Activated CD4-positive, CD25-positive, alpha-beta regulatory T cell treated with anti-CD3 and anti-CD28 coated beads, Interleukin-2, amount 50 U/mL, for 16 hours (primary cell): ENCODE measurements at regions not wholly inside any gene's neighbourhood (a gene's known extent, or its start where the extent isn't known, plus 50 kb on each side); places are given as distances from the start of the nearest gene placed in this dataset.
"Not testable (repeated sequence)": the region's sequence is repeated elsewhere in the genome, so short reads cannot be mapped to it uniquely, and the experiment has no call there.

Experiments
- DNase-seq: peaks from one replicate; pipeline ENCODE4 v3.0.0-alpha.2; 2020; ENCODE audit warnings: low read depth, low spot score

DNA sequence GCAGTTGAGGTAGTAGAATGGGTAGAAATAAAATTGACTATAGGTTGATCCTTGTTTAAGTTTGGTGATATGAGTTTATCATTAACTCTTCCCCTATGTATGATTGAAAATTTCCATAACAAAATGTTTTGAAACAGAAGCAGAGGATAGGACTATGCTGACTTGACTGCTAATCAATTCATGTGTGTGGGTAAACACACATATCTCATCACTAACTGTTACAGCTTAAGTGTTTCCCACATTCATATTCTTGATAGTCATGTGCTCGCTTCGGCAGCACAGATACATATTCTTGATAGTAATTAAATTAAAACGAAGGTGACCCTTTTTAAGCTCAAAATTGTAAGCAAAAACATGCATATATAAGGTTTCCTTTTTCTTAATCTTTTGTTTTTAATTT, 68.2 kb upstream of the SAMSN1 start:
- DNase-seq: no peak

DNA sequence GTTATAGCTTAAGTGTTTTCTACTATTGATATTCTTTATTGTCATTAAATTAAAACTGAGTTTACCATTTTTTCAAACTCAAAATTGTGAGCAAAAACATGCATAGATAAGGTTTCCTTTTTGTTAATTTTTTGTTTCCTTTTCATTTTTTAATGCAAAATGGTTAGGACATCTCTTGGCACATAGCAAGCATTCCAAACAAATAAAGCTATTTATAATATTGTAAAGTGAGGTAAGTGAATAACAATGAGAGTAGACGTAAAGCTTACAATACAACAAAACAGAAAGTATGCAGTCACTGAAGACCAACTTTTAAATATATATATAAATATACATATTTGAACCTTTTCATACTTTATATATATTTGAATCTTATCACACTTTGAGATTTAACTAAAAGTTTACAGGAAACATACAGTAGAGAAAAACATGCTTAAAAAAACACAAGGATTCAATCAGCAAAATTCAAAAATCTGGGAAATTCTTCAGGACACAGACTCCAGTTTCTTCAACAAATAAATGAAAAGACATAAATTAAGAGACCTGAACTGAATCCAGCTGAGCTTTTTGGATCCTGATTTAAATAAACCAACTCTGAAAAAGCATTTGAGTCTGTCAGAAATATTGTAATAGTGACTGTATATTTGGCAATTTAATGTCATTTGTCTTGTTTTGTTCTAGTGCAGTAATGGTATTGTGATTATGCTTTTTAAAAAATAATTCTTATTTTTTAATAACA, 67.5 kb upstream of the SAMSN1 start:
- DNase-seq: no peak

DNA sequence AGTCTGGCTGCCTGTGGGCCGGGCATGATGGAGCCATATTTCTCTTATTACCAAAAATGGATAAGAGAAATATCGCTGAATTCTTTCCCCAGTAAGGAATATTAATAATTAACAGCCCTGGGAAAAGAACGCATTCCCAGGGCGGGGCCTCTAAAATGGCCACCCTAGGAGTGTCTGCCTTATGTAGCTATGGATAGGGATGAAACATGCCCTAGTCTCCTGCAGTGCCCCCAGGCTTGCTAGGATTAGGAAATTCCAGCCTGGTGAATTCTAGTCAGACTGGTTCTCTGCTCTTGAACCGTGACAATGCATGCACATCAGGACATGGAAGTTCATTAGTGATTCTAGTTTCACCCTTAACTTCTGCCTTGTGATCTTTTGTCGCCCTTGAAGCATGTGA, 64.0 kb upstream of the SAMSN1 start:
- DNase-seq: not testable (repeated sequence)

DNA sequence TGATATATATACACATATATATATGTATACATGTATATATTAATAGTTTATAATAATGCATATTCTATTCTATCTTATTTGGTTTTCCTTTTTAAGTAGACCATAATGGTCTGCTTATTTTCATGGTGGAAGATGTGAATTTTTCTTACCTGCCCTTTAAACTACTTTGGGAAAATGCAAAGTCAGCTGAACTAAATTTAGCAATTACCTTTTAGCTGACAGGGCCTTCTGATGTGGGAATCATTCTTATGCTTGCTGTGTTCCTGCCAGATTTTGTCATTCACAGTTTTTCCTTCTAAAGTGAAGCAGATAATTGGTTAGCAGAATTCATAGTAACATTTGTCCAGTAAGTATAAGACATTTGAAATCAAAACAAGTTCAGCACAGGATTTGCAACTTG, 63.2 kb upstream of the SAMSN1 start:
- DNase-seq: no peak

DNA sequence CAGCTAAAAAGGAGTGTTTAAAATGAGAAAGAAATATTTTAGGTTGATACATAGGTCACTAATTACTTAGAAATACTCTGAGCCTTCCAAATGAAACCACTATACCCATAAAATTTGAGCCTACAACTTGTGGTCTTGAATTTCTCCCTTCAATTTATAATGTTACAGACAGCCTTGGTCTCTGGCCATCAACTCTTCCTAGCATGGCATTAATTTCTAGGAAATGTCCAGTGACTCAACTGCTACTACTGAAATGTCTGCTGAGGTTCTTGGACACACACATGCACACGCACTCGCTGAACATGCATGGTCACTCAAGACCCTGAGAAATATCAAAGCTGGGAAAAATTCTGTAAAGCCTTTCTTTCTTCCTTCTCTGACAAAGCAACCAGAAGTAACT, 61.1 kb upstream of the SAMSN1 start:
- no peak for DNase-seq

DNA sequence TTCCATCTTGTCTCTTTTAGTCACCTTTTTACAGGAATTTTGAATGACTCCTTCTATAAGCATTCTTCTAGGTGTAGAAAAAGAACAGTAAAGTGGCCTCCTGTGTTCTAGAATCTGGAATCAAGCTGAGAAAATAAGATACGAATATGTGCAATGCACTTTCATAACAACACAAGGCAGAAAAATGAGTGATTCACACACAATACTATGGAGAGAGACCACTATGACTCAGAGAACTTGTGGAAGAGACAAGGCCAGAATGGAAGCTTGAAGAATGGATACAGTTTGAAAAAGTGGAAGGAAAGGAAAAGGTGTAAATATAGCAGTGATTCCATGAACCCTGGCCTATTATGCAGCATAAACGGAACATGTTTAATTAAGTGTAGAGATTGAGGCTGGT, 57.1 kb upstream of the SAMSN1 start:
- no peak for DNase-seq

DNA sequence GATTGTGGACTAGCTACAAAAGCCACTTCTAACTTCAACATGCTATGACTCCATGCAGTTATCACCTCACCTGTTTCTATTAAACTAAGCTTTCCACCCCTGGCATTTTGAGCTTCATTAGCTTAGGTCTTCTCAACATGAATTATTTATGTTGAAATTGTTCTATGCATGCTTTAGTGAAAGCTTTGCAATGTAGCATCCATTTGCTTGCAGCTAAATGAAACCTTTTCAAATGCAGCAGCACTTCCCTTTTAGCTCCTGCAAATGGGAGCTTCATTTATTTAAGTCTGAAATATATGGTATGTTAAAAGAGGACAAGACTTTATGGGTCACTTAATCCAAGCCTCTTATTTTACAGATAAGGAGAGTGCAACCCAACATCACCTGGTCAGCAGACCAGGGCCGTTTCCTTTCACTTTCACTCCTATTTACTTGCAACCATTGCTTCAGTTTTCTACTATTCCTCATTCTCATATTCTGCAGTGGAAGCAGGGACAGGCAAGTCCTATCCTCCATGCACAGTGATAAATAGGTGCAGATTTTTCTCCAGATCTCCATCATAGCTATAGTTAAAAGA, 56.4 kb upstream of the SAMSN1 start:
- no peak for DNase-seq

DNA sequence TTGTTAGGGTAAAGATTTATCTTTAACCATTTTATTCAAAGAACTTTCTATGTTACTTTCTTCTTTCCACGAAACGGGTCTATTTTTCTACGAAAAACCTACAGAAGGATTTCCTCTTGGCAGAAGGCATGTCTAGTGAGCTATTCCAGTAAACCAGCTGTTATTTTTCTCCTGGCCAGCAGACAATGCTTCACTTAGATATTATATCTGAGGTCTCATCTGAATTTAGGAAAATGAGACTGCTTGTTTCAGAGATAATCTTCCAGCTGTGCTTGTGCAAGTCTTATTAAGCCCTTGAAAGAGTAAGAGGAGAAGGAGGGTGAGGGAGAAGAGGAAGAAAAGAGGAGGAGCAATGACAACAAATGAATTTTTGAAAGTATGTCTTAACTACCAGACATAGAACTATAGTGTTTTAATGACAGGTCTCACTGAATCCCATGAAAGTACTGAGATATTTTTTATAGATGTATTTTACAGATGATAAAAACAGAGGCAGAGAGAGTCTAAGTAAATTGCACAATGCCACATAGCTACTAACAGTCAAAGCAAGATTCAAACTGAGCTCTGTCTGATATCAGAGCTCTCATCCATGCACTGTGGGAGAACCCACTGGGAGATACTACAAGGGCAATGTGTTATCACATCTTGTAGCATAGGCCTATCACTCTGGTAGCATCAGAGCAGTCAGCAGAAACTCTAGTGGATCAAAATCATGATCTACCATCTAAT, 54.6 kb upstream of the SAMSN1 start:
- DNase-seq: no peak

DNA sequence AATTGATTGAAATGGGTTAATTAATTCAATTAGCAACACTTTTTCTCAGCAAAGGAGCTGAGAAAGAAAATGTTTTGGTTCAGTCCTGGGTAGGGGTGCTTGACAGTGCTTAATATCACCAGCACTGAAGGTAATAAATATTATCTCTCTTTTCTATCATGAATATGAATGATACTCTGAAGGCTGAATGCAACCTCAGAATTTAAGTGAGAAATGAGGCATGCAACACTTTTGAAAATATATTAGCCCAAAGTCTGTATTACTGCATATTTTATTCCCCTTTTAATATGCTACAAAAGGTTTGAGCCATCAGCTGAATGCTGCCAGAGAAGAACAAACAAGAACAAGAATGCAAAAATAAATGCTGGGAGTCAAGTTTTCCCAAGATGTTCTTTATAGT, 52.0 kb upstream of the SAMSN1 start:
- no peak for DNase-seq
